Effector memory CD8-positive, alpha-beta T cell (primary cell): ENCODE measurements at regions not wholly inside any gene's neighbourhood (a gene's known extent, or its start where the extent isn't known, plus 50 kb on each side); places are given as distances from the start of the nearest gene placed in this dataset.
A peak's percentile ranks its signal among the peaks of the same experiment; 100 is the strongest.

Source experiments
- ATAC-seq: fragments of 150-1000 bp; cut with Tn5 transposase; replicated peaks from 2 replicates; pipeline ENCODE4 v1.10.0; 2021; ENCODE audit warnings: mild to moderate bottlenecking, moderate library complexity
- DNase-seq, 3 experiments: peaks; one replicate each; pipeline ENCODE4 v3.0.0; 2021
- H3K27ac Mint-ChIP-seq, 2 donors: one replicate each; pipeline ENCODE4 v1.8.0; 2022; ENCODE audit warnings: mild to moderate bottlenecking in 2 of 2, mixed read lengths in 2 of 2, moderate library complexity in 2 of 2
- H3K27me3 Mint-ChIP-seq, 2 donors: one replicate each; pipeline ENCODE4 v1.8.0; 2022; ENCODE audit warnings: mixed read lengths in 2 of 2
- H3K36me3 Mint-ChIP-seq: one replicate; pipeline ENCODE4 v1.8.0; 2022; ENCODE audit warnings: mild to moderate bottlenecking, moderate library complexity, mixed read lengths; ENCODE audit not compliant: insufficient read depth
- H3K4me1 Mint-ChIP-seq, 2 donors: one replicate each; pipeline ENCODE4 v1.8.0; 2022; ENCODE audit warnings: low read depth in 2 of 2, mixed read lengths in 2 of 2
- H3K4me3 Mint-ChIP-seq, 2 donors: one replicate each; pipeline ENCODE4 v1.8.0; 2022; ENCODE audit warnings: mild to moderate bottlenecking in 2 of 2, mixed read lengths in 2 of 2, moderate library complexity in 2 of 2
- H3K9me3 Mint-ChIP-seq, 2 donors: one replicate each; pipeline ENCODE4 v1.8.0; 2022; ENCODE audit warnings: mixed read lengths in 2 of 2

- Mint-ChIP-seq H3K27ac (no peak overlapping the region), H3K27me3 (peaks cover 0 to 3% of the 10 kb centered on the region in 2 donors), H3K4me1 (no peaks in the 10 kb centered on the region), H3K36me3 (peaks cover 2% of the 10 kb centered on the region), H3K4me3 (no peak overlapping the region), H3K9me3 (no peaks in the 10 kb centered on the region)
- DNase-seq (no peak), ATAC-seq (peak; percentile 31)
These were observed 157.6 kb downstream of the LPIN1 start for GRCh38 chr2:11904029-11904428.

GRCh38 chr2:11904941-11905340 is 158.5 kb downstream of the LPIN1 start:
- Mint-ChIP-seq H3K27ac (no peak overlapping the region), H3K27me3 (peaks cover 0 to 12% of the 10 kb centered on the region in 2 donors), H3K4me3 (no peak overlapping the region), H3K4me1 (no peaks in the 10 kb centered on the region), H3K9me3 (no peaks in the 10 kb centered on the region), H3K36me3 (peaks cover 2% of the 10 kb centered on the region)
- no peak for ATAC-seq
- no peak for DNase-seq

DNA sequence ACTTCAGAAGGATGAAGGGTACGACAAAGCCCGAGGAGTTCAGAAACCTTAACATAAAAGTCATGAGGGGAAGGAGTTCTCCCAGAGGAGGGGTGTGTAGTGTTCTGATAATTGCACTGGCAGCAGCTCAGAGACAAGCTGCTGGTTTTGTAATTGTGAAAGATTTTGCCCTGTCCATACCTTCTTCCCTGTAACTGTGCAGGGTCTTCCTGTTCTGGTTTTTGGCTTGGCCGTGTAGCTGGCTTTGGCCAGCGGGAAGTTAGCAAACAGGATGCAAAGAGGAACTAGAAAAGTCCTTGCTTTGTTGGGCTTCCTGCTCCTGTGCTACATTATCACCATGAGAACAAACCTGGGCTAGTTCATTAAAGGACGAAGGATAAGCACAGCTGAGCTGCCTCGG is 160.8 kb downstream of the LPIN1 start:
- H3K9me3 Mint-ChIP-seq = peaks cover 0 to 2% of the 10 kb centered on the region in 2 donors
- no peak overlapping the region for H3K4me3 Mint-ChIP-seq
- H3K27me3 Mint-ChIP-seq = peaks cover 5 to 21% of the 10 kb centered on the region in 2 donors
- peaks cover 2% of the 10 kb centered on the region for H3K36me3 Mint-ChIP-seq
- no peaks in the 10 kb centered on the region for H3K4me1 Mint-ChIP-seq
- no peak for DNase-seq
- no peak overlapping the region for H3K27ac Mint-ChIP-seq
- no peak for ATAC-seq

GRCh38 chr2:11910971-11911370 is 164.5 kb downstream of the LPIN1 start:
- Mint-ChIP-seq H3K27ac (no peak overlapping the region), H3K36me3 (peaks cover 2% of the 10 kb centered on the region), H3K9me3 (peaks cover 4 to 10% of the 10 kb centered on the region in 2 donors), H3K4me3 (no peak overlapping the region), H3K27me3 (peaks cover 5 to 21% of the 10 kb centered on the region in 2 donors), H3K4me1 (no peaks in the 10 kb centered on the region)
- no peak for ATAC-seq
- no peak for DNase-seq

DNA sequence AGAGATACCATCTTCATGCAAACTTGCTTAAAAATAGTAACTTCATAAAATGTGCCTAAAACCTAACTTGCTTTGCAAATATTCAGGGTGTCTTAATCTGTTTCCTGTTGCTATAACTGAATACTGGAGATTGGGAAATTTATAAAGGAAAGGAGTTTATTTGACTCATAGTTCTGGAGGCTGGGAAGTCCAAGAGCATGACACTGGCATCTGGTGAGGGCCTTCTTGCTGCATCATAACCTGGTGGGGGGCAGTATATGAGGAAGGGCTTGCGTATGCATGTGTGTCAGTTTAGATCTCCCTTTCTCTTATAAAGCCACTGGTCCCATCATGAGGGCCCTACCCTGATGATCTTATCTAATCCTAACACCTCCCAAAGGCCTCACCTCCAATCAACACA is 166.5 kb downstream of the LPIN1 start:
- Mint-ChIP-seq H3K4me1 (no peaks in the 10 kb centered on the region), H3K4me3 (no peak overlapping the region), H3K27me3 (peaks cover 12 to 30% of the 10 kb centered on the region in 2 donors), H3K36me3 (peaks cover 2% of the 10 kb centered on the region), H3K27ac (no peak overlapping the region), H3K9me3 (peaks cover 4 to 10% of the 10 kb centered on the region in 2 donors)
- ATAC-seq = no peak
- no peak for DNase-seq

DNA sequence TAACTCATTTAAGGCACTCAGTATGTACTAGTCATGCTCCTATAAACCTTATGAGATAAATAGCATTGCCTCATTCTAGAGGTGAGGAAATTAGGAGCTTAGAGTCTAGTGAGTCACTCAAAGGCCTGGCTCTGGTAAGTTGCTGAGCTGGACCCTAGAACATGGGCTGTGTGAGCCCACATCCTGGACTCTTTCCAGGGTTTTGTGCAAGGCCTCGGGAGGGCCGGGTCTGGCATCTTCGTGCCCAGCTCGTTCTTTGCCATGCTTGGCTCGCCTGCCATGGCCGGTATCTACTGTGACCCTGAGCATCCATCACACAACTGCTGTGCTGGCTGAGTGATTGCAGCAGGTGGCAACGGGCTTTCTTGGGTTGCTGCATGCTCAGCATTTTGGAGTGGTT is 168.0 kb downstream of the LPIN1 start:
- DNase-seq (no peak), ATAC-seq (no peak)
- Mint-ChIP-seq H3K4me1 (no peaks in the 10 kb centered on the region), H3K27me3 (peaks cover 12 to 23% of the 10 kb centered on the region in 2 donors), H3K36me3 (no peaks in the 10 kb centered on the region), H3K27ac (no peak overlapping the region), H3K4me3 (no peak overlapping the region), H3K9me3 (peaks cover 4 to 10% of the 10 kb centered on the region in 2 donors)

GRCh38 chr2:11915650-11916049 is 169.2 kb downstream of the LPIN1 start:
- no peak for ATAC-seq
- DNase-seq = no peak
- Mint-ChIP-seq H3K4me1 (peaks cover 0 to under 1% of the 10 kb centered on the region in 2 donors), H3K9me3 (peaks cover 4 to 10% of the 10 kb centered on the region in 2 donors), H3K36me3 (no peaks in the 10 kb centered on the region), H3K27ac (no peak overlapping the region), H3K4me3 (no peak overlapping the region), H3K27me3 (peaks cover 10 to 15% of the 10 kb centered on the region in 2 donors)

DNA sequence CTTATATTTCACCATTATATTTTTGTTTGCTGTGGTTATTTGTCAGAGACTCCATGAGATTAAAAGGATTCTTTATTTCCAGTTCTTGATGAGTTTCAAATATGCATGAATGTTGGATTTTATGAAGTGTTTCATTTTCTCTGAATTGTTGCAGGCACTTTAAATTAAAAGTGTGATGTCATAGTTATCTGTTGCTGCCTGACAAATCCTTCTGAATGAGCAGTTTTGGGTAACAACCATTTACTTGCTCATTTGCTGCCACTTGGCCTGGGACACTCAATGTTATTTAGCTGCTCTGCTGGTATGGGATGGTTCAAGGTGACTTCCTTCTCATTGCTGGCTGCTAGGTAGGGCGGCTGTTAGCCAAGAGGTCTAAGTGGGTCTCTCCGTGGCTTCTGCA is 173.5 kb downstream of the LPIN1 start:
- no peak for ATAC-seq
- no peak overlapping the region for H3K27ac Mint-ChIP-seq
- H3K9me3 Mint-ChIP-seq = no peaks in the 10 kb centered on the region
- H3K4me1 Mint-ChIP-seq = peaks cover 0 to 3% of the 10 kb centered on the region in 2 donors
- DNase-seq = no peak
- peaks cover 19 to 35% of the 10 kb centered on the region in 2 donors for H3K27me3 Mint-ChIP-seq
- H3K4me3 Mint-ChIP-seq = no peak overlapping the region
- H3K36me3 Mint-ChIP-seq = no peaks in the 10 kb centered on the region

- no peaks in the 10 kb centered on the region for H3K36me3 Mint-ChIP-seq
- H3K27me3 Mint-ChIP-seq = peaks cover 25 to 35% of the 10 kb centered on the region in 2 donors
- no peak for DNase-seq
These were observed 174.7 kb downstream of the LPIN1 start for GRCh38 chr2:11920993-11921583.

DNA sequence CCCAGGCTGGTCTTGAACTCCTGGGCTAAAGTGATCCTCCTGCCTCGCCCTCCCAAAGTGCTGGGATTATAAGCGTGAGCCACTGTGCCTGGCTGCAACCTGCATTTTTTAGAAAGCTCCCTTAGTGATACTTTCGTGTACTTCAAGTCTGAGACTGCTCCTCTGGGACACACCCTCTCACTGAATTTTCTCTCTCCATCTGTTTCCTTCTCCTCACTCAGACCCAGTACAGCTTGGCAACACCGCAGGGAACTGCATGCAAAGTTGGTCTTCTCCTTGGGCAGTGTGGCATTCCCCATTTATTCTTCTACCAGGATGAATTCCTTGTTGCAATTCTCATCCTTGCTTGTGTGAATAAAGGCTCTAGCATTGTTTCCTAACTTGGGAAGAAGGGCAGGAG is 175.9 kb downstream of the LPIN1 start:
- Mint-ChIP-seq H3K4me3 (no peak overlapping the region), H3K36me3 (no peaks in the 10 kb centered on the region), H3K9me3 (no peaks in the 10 kb centered on the region), H3K4me1 (peaks cover 0 to 3% of the 10 kb centered on the region in 2 donors), H3K27me3 (peaks cover 21 to 30% of the 10 kb centered on the region in 2 donors), H3K27ac (no peak overlapping the region)
- ATAC-seq (no peak), DNase-seq (no peak)

More at GRCh38 chr2:11920993-11921583, 174.7 kb downstream of the LPIN1 start:
- Mint-ChIP-seq H3K4me3 (no peak overlapping the region), H3K9me3 (no peaks in the 10 kb centered on the region), H3K27ac (no peak overlapping the region), H3K4me1 (peaks cover 0 to 3% of the 10 kb centered on the region in 2 donors)
- ATAC-seq = no peak

DNA sequence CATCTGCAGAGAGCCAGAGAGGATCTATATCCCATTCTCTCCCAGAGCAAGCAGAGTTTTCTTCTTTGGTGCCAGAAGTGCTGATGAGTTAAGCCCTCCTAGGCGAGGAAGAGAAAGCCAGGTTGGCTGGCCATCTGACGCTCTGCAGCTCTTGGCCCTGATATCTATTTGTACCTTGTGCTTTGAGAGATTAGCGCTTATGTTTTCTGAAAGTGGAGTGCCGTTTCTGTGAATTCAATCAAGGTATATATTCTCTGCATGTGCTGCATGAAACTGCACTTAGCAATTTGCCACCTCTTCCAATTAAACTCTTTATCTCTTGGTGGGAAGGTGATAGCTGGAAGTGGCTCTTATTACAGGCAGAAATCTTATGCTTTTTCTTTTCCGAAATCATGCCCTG is 177.5 kb downstream of the LPIN1 start:
- H3K27ac Mint-ChIP-seq = no peak overlapping the region
- DNase-seq (no peak), ATAC-seq (no peak)
- no peaks in the 10 kb centered on the region for H3K9me3 Mint-ChIP-seq
- H3K4me3 Mint-ChIP-seq = no peak overlapping the region
- no peaks in the 10 kb centered on the region for H3K36me3 Mint-ChIP-seq
- peaks cover 31 to 43% of the 10 kb centered on the region in 2 donors for H3K27me3 Mint-ChIP-seq
- peaks cover 0 to 3% of the 10 kb centered on the region in 2 donors for H3K4me1 Mint-ChIP-seq

- ATAC-seq (no peak), DNase-seq (no peak)
- no peaks in the 10 kb centered on the region for H3K36me3 Mint-ChIP-seq
- peaks cover 0 to 3% of the 10 kb centered on the region in 2 donors for H3K4me1 Mint-ChIP-seq
- H3K9me3 Mint-ChIP-seq = no peaks in the 10 kb centered on the region
- no peak overlapping the region for H3K4me3 Mint-ChIP-seq
- peaks cover 31 to 47% of the 10 kb centered on the region in 2 donors for H3K27me3 Mint-ChIP-seq
- no peak overlapping the region for H3K27ac Mint-ChIP-seq
These were observed 179.0 kb downstream of the LPIN1 start for GRCh38 chr2:11925295-11926066.

DNA sequence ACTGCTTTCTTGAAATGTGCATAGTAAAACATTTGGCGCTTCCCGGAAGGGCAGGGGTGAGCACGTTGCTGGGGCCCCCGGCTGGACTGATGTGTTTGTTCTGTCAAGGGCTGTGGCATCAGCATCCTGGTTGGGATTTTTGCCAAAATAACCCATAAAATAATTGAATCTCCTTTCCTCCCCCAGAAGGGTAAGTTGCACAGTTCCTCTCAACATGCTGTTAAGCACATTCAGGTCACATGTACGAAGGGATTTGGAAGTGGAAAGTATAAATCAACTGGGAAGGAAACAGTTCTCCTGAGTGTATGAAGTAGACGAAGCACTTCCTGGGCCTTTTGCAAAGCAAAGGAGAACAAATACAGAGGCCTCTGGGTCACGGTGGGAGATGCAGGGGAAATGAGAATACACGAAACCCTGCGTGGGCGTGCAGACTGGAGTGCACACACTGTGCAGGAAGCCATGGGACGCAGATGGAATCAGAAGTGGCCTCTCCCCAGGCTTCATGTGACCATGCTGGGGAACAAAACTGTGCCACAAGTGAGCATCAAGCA is 183.9 kb downstream of the LPIN1 start:
- Mint-ChIP-seq H3K36me3 (no peaks in the 10 kb centered on the region), H3K27ac (no peak overlapping the region), H3K27me3 (peaks cover 18 to 23% of the 10 kb centered on the region in 2 donors), H3K9me3 (no peaks in the 10 kb centered on the region), H3K4me1 (peaks cover 0 to 2% of the 10 kb centered on the region in 2 donors), H3K4me3 (no peak overlapping the region)
- ATAC-seq = no peak
- DNase-seq = no peak

DNA sequence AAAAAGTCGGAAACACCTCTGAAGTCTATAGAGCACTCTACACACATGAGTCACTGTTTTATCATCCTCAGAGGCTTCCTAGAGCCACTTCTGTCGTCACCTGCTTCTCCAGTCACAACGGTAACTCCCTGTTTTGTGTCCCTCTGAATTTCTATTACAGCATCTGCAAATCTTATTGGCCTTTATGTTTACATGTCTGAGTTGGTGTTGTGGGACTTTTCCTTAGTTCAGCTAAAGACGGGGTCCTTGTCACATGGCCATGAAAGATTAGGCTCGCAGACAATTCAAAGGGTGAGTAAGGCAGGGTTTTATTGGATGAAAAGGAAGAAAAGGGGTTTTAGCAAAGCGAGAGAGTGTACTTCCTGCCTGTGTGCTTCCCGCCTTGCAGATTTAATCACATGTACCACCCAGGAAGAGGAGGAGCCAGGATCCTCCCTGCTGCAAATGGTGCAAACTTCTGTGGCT is 185.6 kb downstream of the LPIN1 start:
- H3K27ac Mint-ChIP-seq = no peak overlapping the region
- H3K36me3 Mint-ChIP-seq = no peaks in the 10 kb centered on the region
- peaks cover 13 to 22% of the 10 kb centered on the region in 2 donors for H3K27me3 Mint-ChIP-seq
- no peaks in the 10 kb centered on the region for H3K9me3 Mint-ChIP-seq
- H3K4me3 Mint-ChIP-seq = no peak overlapping the region
- ATAC-seq = no peak
- peaks cover 0 to 2% of the 10 kb centered on the region in 2 donors for H3K4me1 Mint-ChIP-seq
- no peak for DNase-seq
